ENCODE measurements at regions not wholly inside any gene's neighbourhood (a gene's known extent, or its start where the extent isn't known, plus 50 kb on each side); places are given as distances from the start of the nearest gene placed in this dataset.
A peak's percentile ranks its signal among the peaks of the same experiment; 100 is the strongest.

GRCh38 chr13:50236898-50237318 is 221.7 kb downstream of the KCNRG start:
- Histone ChIP-seq H3K9me3 (ENCODE audit: low read depth) (no peaks in the 10 kb centered on the region), H3K9me2 (replicated peaks; ENCODE audit: insufficient read depth) (no peaks in the 10 kb centered on the region), H3K4me1 (ENCODE audit: insufficient read depth) (peaks cover 15% of the 10 kb centered on the region), H3K27me3 (no peaks in the 10 kb centered on the region), H2AFZ (peak overlapping the region; percentile 13), H3K27ac (no peak overlapping the region), H3K36me3 (replicated peaks; ENCODE audit: insufficient read depth, low read depth) (no peaks in the 10 kb centered on the region), H3K4me2 (peak overlapping the region; percentile 39), H3K4me3 (no peak overlapping the region), H4K20me1 (ENCODE audit: insufficient read depth, poor library complexity, severe bottlenecking) (no peaks in the 10 kb centered on the region), H3K79me2 (no peaks in the 10 kb centered on the region)
- 43% methylated on average over 9 of the region's 9 CpGs for WGBS (ENCODE audit: low lambda C conversion rate, missing lambda C conversion rate)
- TF ChIP-seq, protein P1, sequence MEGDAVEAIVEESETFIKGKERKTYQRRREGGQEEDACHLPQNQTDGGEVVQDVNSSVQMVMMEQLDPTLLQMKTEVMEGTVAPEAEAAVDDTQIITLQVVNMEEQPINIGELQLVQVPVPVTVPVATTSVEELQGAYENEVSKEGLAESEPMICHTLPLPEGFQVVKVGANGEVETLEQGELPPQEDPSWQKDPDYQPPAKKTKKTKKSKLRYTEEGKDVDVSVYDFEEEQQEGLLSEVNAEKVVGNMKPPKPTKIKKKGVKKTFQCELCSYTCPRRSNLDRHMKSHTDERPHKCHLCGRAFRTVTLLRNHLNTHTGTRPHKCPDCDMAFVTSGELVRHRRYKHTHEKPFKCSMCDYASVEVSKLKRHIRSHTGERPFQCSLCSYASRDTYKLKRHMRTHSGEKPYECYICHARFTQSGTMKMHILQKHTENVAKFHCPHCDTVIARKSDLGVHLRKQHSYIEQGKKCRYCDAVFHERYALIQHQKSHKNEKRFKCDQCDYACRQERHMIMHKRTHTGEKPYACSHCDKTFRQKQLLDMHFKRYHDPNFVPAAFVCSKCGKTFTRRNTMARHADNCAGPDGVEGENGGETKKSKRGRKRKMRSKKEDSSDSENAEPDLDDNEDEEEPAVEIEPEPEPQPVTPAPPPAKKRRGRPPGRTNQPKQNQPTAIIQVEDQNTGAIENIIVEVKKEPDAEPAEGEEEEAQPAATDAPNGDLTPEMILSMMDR (IDR thresholded peaks at IDR 0.05; ENCODE audit: poor library complexity) = no peak
- no peak for TF ChIP-seq EZH2phosphoT487 (IDR thresholded peaks at IDR 0.05; ENCODE audit: low read depth, severe bottlenecking, unreplicated experiment)
- TF ChIP-seq EZH2 (IDR thresholded peaks at IDR 0.05; ENCODE audit: borderline replicate concordance) = no peak
- no peak for DNase-seq (ENCODE audit: low spot score)

DNA sequence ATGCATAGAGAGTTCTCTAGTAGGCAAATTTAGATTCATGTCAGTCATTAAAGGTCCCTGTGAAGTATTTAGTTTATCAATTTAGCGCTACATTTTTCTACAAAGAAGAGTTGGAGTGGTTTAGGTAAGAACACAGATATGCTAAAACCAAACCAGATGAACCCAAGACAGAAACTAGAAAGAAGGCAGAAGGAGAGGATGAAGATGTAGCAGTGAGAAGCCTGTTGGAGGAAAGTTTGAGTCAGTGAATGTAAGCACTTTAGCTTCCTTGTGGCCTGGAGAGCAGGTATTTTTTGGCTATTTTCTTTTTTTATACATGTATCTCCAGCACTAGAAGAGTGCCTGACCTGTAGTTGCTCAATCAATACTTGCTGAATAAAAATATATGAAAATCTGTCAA is 223.7 kb downstream of the KCNRG start:
- no peak overlapping the region for H3K4me3 ChIP-seq
- WGBS (ENCODE audit: low lambda C conversion rate, missing lambda C conversion rate) = 96% methylated on average over 1 of the region's 1 CpG
- no peaks in the 10 kb centered on the region for H3K36me3 ChIP-seq (replicated peaks; ENCODE audit: insufficient read depth, low read depth)
- H2AFZ ChIP-seq = no peak overlapping the region
- H3K9me2 ChIP-seq (replicated peaks; ENCODE audit: insufficient read depth) = no peaks in the 10 kb centered on the region
- H3K27me3 ChIP-seq = no peaks in the 10 kb centered on the region
- H3K79me2 ChIP-seq = no peaks in the 10 kb centered on the region
- no peaks in the 10 kb centered on the region for H4K20me1 ChIP-seq (ENCODE audit: insufficient read depth, poor library complexity, severe bottlenecking)
- H3K4me1 ChIP-seq (ENCODE audit: insufficient read depth) = peaks cover 15% of the 10 kb centered on the region
- H3K9me3 ChIP-seq (ENCODE audit: low read depth) = no peaks in the 10 kb centered on the region
- no peak overlapping the region for H3K4me2 ChIP-seq
- no peak overlapping the region for H3K27ac ChIP-seq
- DNase-seq (ENCODE audit: low spot score) = no peak
- TF ChIP-seq, protein P1 (IDR thresholded peaks at IDR 0.05; ENCODE audit: poor library complexity) = no peak
- TF ChIP-seq EZH2 (IDR thresholded peaks at IDR 0.05; ENCODE audit: borderline replicate concordance) = no peak
- TF ChIP-seq EZH2phosphoT487 (IDR thresholded peaks at IDR 0.05; ENCODE audit: low read depth, severe bottlenecking, unreplicated experiment) = no peak

- Histone ChIP-seq H4K20me1 (ENCODE audit: insufficient read depth, poor library complexity, severe bottlenecking) (no peaks in the 10 kb centered on the region), H3K79me2 (no peaks in the 10 kb centered on the region), H3K4me1 (ENCODE audit: insufficient read depth) (peaks cover 26% of the 10 kb centered on the region), H3K36me3 (replicated peaks; ENCODE audit: insufficient read depth, low read depth) (no peaks in the 10 kb centered on the region), H3K9me3 (ENCODE audit: low read depth) (no peaks in the 10 kb centered on the region), H3K4me3 (no peak overlapping the region), H3K27ac (no peak overlapping the region), H3K27me3 (no peaks in the 10 kb centered on the region), H2AFZ (no peak overlapping the region), H3K9me2 (replicated peaks; ENCODE audit: insufficient read depth) (no peaks in the 10 kb centered on the region), H3K4me2 (no peak overlapping the region)
- no peak for DNase-seq (ENCODE audit: low spot score)
- no peak for TF ChIP-seq EZH2phosphoT487 (IDR thresholded peaks at IDR 0.05; ENCODE audit: low read depth, severe bottlenecking, unreplicated experiment)
- 62% methylated on average over 4 of the region's 4 CpGs for WGBS (ENCODE audit: low lambda C conversion rate, missing lambda C conversion rate)
Observed at GRCh38 chr13:50241479-50241878, 226.2 kb downstream of the KCNRG start.

- no peaks in the 10 kb centered on the region for H3K27me3 ChIP-seq
- no peaks in the 10 kb centered on the region for H3K79me2 ChIP-seq
- no peak overlapping the region for H3K4me2 ChIP-seq
- H3K4me3 ChIP-seq = no peak overlapping the region
- peaks cover 21% of the 10 kb centered on the region for H3K4me1 ChIP-seq (ENCODE audit: insufficient read depth)
- TF ChIP-seq, protein P1 (IDR thresholded peaks at IDR 0.05; ENCODE audit: poor library complexity) = no peak
- no peak for TF ChIP-seq EZH2phosphoT487 (IDR thresholded peaks at IDR 0.05; ENCODE audit: low read depth, severe bottlenecking, unreplicated experiment)
- no peak for TF ChIP-seq EZH2 (IDR thresholded peaks at IDR 0.05; ENCODE audit: borderline replicate concordance)
- H3K27ac ChIP-seq = peak overlapping the region; percentile 87
- H3K9me3 ChIP-seq (ENCODE audit: low read depth) = no peaks in the 10 kb centered on the region
- WGBS (ENCODE audit: low lambda C conversion rate, missing lambda C conversion rate) = 87% methylated on average over 2 of the region's 2 CpGs
- no peak overlapping the region for H2AFZ ChIP-seq
- no peak for DNase-seq (ENCODE audit: low spot score)
- H3K36me3 ChIP-seq (replicated peaks; ENCODE audit: insufficient read depth, low read depth) = no peaks in the 10 kb centered on the region
- H4K20me1 ChIP-seq (ENCODE audit: insufficient read depth, poor library complexity, severe bottlenecking) = no peaks in the 10 kb centered on the region
- H3K9me2 ChIP-seq (replicated peaks; ENCODE audit: insufficient read depth) = no peaks in the 10 kb centered on the region
Observed at GRCh38 chr13:50243931-50244330, 228.7 kb downstream of the KCNRG start.

Measured in hepatocyte (in vitro differentiated cells).